ENCODE measurements at regions not wholly inside any gene's neighbourhood (a gene's known extent, or its start where the extent isn't known, plus 50 kb on each side); places are given as distances from the start of the nearest gene placed in this dataset.

DNA sequence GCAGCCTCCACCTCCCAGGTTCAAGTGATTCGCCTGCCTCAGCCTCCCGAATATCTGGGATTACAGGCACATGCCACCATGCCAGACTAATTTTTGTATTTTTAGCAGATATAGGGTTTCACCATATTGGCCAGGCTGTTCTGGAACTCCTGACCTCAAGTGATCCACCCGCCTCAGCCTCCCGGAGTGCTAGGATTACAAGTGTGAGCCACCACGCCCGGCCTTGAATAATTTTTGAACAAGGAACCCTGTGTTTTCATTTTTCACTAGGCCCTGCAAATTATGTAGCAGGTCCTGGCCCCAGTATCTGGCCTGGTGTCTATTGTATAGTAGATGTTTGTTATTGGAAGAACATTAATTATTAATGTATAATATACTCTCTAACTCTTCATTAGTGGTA is 140.7 kb downstream of the PIK3R1 start:
- TF ChIP-seq, protein P1, sequence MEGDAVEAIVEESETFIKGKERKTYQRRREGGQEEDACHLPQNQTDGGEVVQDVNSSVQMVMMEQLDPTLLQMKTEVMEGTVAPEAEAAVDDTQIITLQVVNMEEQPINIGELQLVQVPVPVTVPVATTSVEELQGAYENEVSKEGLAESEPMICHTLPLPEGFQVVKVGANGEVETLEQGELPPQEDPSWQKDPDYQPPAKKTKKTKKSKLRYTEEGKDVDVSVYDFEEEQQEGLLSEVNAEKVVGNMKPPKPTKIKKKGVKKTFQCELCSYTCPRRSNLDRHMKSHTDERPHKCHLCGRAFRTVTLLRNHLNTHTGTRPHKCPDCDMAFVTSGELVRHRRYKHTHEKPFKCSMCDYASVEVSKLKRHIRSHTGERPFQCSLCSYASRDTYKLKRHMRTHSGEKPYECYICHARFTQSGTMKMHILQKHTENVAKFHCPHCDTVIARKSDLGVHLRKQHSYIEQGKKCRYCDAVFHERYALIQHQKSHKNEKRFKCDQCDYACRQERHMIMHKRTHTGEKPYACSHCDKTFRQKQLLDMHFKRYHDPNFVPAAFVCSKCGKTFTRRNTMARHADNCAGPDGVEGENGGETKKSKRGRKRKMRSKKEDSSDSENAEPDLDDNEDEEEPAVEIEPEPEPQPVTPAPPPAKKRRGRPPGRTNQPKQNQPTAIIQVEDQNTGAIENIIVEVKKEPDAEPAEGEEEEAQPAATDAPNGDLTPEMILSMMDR (IDR thresholded peaks at IDR 0.05; ENCODE audit: low read length) = no peak
- H3K36me3 ChIP-seq (ENCODE audit: insufficient read depth, low read length) = no peaks in the 10 kb centered on the region
- H3K4me1 ChIP-seq (ENCODE audit: insufficient read depth, low read length, severe bottlenecking) = no peaks in the 10 kb centered on the region
- H3K4me2 ChIP-seq (ENCODE audit: low read length) = no peak overlapping the region
- H2AFZ ChIP-seq (ENCODE audit: low read length) = no peak overlapping the region
- no peaks in the 10 kb centered on the region for H3K79me2 ChIP-seq (ENCODE audit: insufficient read depth, low read length)
- H3F3A ChIP-seq (ENCODE audit: insufficient read depth, low read length) = no peaks in the 10 kb centered on the region
- no peaks in the 10 kb centered on the region for H3K9me3 ChIP-seq (ENCODE audit: low read length)
- no peaks in the 10 kb centered on the region for H4K20me1 ChIP-seq (ENCODE audit: insufficient read depth, low read length)
- H3K4me3 ChIP-seq (ENCODE audit: low read depth, low read length, poor library complexity, severe bottlenecking) = no peak overlapping the region
- H3K9me2 ChIP-seq (ENCODE audit: low read depth, low read length) = no peaks in the 10 kb centered on the region
- H3K9ac ChIP-seq (ENCODE audit: low read length) = no peak overlapping the region
- H3K27ac ChIP-seq (ENCODE audit: low read depth, low read length, poor library complexity, severe bottlenecking) = no peak overlapping the region
- H3K27me3 ChIP-seq (ENCODE audit: insufficient read depth, low read length) = no peaks in the 10 kb centered on the region

DNA sequence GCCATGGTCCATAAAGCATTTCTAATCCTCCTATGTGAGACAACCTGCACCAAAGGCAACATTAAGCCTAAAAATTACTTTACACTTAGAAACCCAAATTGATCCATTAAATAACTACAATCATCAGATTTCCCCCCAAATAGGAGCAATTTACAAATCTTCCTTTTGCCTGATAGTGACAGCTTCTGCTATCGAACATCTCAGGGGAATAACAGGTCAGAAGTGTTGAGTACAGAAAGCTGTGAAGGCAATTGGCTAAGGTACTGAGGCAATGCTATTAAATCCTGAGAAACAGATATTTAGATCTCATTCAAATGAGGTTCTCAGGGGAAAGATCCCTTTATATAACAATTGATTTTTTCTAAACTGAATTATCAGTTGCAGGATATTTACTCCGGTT is 141.1 kb downstream of the PIK3R1 start:
- Histone ChIP-seq H3K4me2 (ENCODE audit: low read length) (no peak overlapping the region), H3K79me2 (ENCODE audit: insufficient read depth, low read length) (no peaks in the 10 kb centered on the region)

DNA sequence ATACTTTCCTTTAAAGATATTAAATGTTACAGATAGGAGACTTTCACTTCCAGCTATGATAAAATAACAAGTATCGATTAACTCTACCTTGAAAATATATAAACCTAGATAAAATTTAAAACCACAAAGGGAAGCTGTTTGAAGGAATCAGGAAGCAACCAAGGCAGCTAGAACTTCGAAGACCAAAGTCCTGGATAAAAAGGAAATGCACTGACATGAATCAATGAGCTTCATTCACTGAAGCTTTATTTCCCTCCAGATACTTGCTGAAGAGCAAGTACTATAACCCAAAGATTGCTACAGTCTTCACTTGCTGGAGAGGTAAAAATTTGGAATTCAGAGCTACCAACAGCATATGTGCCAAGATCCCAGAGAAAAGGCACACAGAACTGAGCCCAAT is 144.1 kb downstream of the PIK3R1 start:
- no peak for TF ChIP-seq EZH2 (IDR thresholded peaks at IDR 0.05; ENCODE audit: borderline replicate concordance, low read length)
- TF ChIP-seq, protein P1 (IDR thresholded peaks at IDR 0.05; ENCODE audit: low read length) = no peak

More for the DNA sequence above, 141.1 kb downstream of the PIK3R1 start:
- no peaks in the 10 kb centered on the region for H4K20me1 ChIP-seq (ENCODE audit: insufficient read depth, low read length)
- TF ChIP-seq, protein P1 (IDR thresholded peaks at IDR 0.05; ENCODE audit: low read length) = no peak
- TF ChIP-seq EZH2 (IDR thresholded peaks at IDR 0.05; ENCODE audit: borderline replicate concordance, low read length) = no peak
- H3K27ac ChIP-seq (ENCODE audit: low read depth, low read length, poor library complexity, severe bottlenecking) = no peak overlapping the region
- no peaks in the 10 kb centered on the region for H3K4me1 ChIP-seq (ENCODE audit: insufficient read depth, low read length, severe bottlenecking)
- no peak overlapping the region for H3K4me3 ChIP-seq (ENCODE audit: low read depth, low read length, poor library complexity, severe bottlenecking)
- H3K9ac ChIP-seq (ENCODE audit: low read length) = no peak overlapping the region
- H2AFZ ChIP-seq (ENCODE audit: low read length) = no peak overlapping the region
- H3F3A ChIP-seq (ENCODE audit: insufficient read depth, low read length) = no peaks in the 10 kb centered on the region
- no peaks in the 10 kb centered on the region for H3K27me3 ChIP-seq (ENCODE audit: insufficient read depth, low read length)
- no peaks in the 10 kb centered on the region for H3K9me2 ChIP-seq (ENCODE audit: low read depth, low read length)
- H3K36me3 ChIP-seq (ENCODE audit: insufficient read depth, low read length) = no peaks in the 10 kb centered on the region
- no peaks in the 10 kb centered on the region for H3K9me3 ChIP-seq (ENCODE audit: low read length)

More for the DNA sequence above, 144.1 kb downstream of the PIK3R1 start:
- H3K79me2 ChIP-seq (ENCODE audit: insufficient read depth, low read length) = no peaks in the 10 kb centered on the region
- H3K4me3 ChIP-seq (ENCODE audit: low read depth, low read length, poor library complexity, severe bottlenecking) = no peak overlapping the region
- H3K4me1 ChIP-seq (ENCODE audit: insufficient read depth, low read length, severe bottlenecking) = no peaks in the 10 kb centered on the region
- no peaks in the 10 kb centered on the region for H4K20me1 ChIP-seq (ENCODE audit: insufficient read depth, low read length)
- no peaks in the 10 kb centered on the region for H3K9me3 ChIP-seq (ENCODE audit: low read length)
- no peak overlapping the region for H2AFZ ChIP-seq (ENCODE audit: low read length)
- no peak overlapping the region for H3K4me2 ChIP-seq (ENCODE audit: low read length)
- no peak overlapping the region for H3K9ac ChIP-seq (ENCODE audit: low read length)
- no peaks in the 10 kb centered on the region for H3F3A ChIP-seq (ENCODE audit: insufficient read depth, low read length)
- H3K9me2 ChIP-seq (ENCODE audit: low read depth, low read length) = no peaks in the 10 kb centered on the region
- H3K27me3 ChIP-seq (ENCODE audit: insufficient read depth, low read length) = no peaks in the 10 kb centered on the region
- no peaks in the 10 kb centered on the region for H3K36me3 ChIP-seq (ENCODE audit: insufficient read depth, low read length)
- no peak overlapping the region for H3K27ac ChIP-seq (ENCODE audit: low read depth, low read length, poor library complexity, severe bottlenecking)
